HCT116 (cell line): ENCODE measurements at regions not wholly inside any gene's neighbourhood (a gene's known extent, or its start where the extent isn't known, plus 50 kb on each side); places are given as distances from the start of the nearest gene placed in this dataset.

Experiments
- ATAC-seq: fragments of 200-7000 bp; cut with Tn5 transposase; 2 replicates; pipeline ENCODE4 v1.9.1; 2020; ENCODE audit warnings: mild to moderate bottlenecking, moderate library complexity
- BruUV-seq: library from RNA; stranded (reverse); fragments of 400-500 nt; replicated peaks from 2 replicates; lab custom pipeline; 2021; lab: Mats Ljungman, UMichigan
- CTCF ChIA-PET: fragments of 300-600 bp; sonication (Branson Sonifier 250); formaldehyde crosslinking; loops from one replicate; lab custom pipeline; 2021; ENCODE audit warnings: antibody characterized with exemption; lab: Charles Lee
- POLR2A ChIA-PET: fragments of 300-600, 350-600 bp; sonication (Branson Sonifier 250); formaldehyde crosslinking; loops from one replicate; lab custom pipeline; 2021; ENCODE audit warnings: antibody characterized with exemption; lab: Charles Lee
- RAD21 ChIA-PET, 2 experiments: fragments of 300-600 bp; sonication (Branson Sonifier 250); formaldehyde crosslinking; loops; one replicate each; lab custom pipeline; 2023; ENCODE audit warnings: low total read pairs in 2 of 2; ENCODE audit not compliant: uncharacterized antibody in 2 of 2, unreplicated experiment in 2 of 2, low non-redundant PET in 1 of 2; lab: Charles Lee
- DNase-seq: peaks from one replicate; pipeline ENCODE4 v3.0.0-alpha.2; 2010; ENCODE audit warnings: low read depth, low spot score
- H2AFZ ChIP-seq: fragments of 200-600 bp; shearing (Covaris generic), sonication (generic); 2 replicates; pipeline ENCODE4 v1.6.1; 2017; ENCODE audit warnings: low read depth, mixed run types, mixed read lengths, antibody characterized with exemption, low read length; ENCODE audit not compliant: poor library complexity, severe bottlenecking
- H3K27ac ChIP-seq: 2 replicates; pipeline ENCODE4 v1.5.1; 2012; ENCODE audit warnings: low read depth, low read length
- H3K27me3 ChIP-seq: fragments of 200-600 bp; sonication (generic); 2 replicates; pipeline ENCODE4 v1.6.1; 2016; ENCODE audit warnings: mixed run types, low read length, mixed read lengths; ENCODE audit not compliant: insufficient read depth
- H3K36me3 ChIP-seq, 2 experiments: fragments of 200-500 bp in 1 of 2; fragments of 200-600 bp in 1 of 2; sonication (Bioruptor generic) in 1 of 2; sonication (generic) in 1 of 2; 2 replicates each; pipeline versions ENCODE4 v1.5.1 to v1.6.1; 2014 to 2016; ENCODE audit warnings: low read length in 2 of 2, inconsistent platforms in 1 of 2, mixed read lengths in 1 of 2, mixed run types in 1 of 2; ENCODE audit not compliant: insufficient read depth in 2 of 2, control insufficient read depth in 1 of 2
- H3K4me1 ChIP-seq, 2 experiments: fragments of 200-600 bp in 1 of 2; sonication (generic) in 1 of 2; 2 replicates each; pipeline versions ENCODE4 v1.5.1 to v1.6.1; 2012 to 2017; ENCODE audit warnings: low read length in 2 of 2, inconsistent platforms in 1 of 2, mild to moderate bottlenecking in 1 of 2, mixed read lengths in 1 of 2, mixed run types in 1 of 2, moderate library complexity in 1 of 2; ENCODE audit not compliant: insufficient read depth in 2 of 2, control insufficient read depth in 1 of 2
- H3K4me2 ChIP-seq: fragments of 200-600 bp; sonication (generic); 2 replicates; pipeline ENCODE4 v1.6.1; 2017; ENCODE audit warnings: mixed run types, low read length, mixed read lengths
- H3K4me3 ChIP-seq, 2 experiments: fragments of 200-600 bp in 1 of 2; sonication (generic) in 1 of 2; replicated peaks in 1 of 2; 2 replicates each; pipeline ENCODE4 v1.5.1; 2011 to 2016; ENCODE audit warnings: low read length in 2 of 2, control low read depth in 1 of 2, low read depth in 1 of 2, mild to moderate bottlenecking in 1 of 2, mixed read lengths in 1 of 2, mixed run types in 1 of 2
- H3K79me2 ChIP-seq: fragments of 200-600 bp; sonication (generic); 2 replicates; pipeline ENCODE4 v1.6.1; 2017; ENCODE audit warnings: mild to moderate bottlenecking, mixed run types, low read length, moderate library complexity, mixed read lengths; ENCODE audit not compliant: insufficient read depth
- H3K9ac ChIP-seq: fragments of 200-600 bp; sonication (generic); 2 replicates; pipeline ENCODE4 v1.6.1; 2016; ENCODE audit warnings: low read length, mixed read lengths
- H3K9me2 ChIP-seq: fragments of 200-600 bp; sonication (generic), shearing (Covaris generic); 2 replicates; pipeline ENCODE4 v1.6.1; 2017; ENCODE audit warnings: mixed run types, mild to moderate bottlenecking, moderate library complexity; ENCODE audit not compliant: insufficient read depth
- H3K9me3 ChIP-seq, 2 experiments: fragments of 200-500 bp in 1 of 2; fragments of 200-600 bp in 1 of 2; sonication (Bioruptor generic) in 1 of 2; sonication (generic) in 1 of 2; 2 replicates each; pipeline ENCODE4 v1.6.1; 2014 to 2017; ENCODE audit warnings: low read length in 2 of 2, mixed read lengths in 2 of 2, inconsistent platforms in 1 of 2, low read depth in 1 of 2, mild to moderate bottlenecking in 1 of 2, mixed run types in 1 of 2, moderate library complexity in 1 of 2; ENCODE audit not compliant: control insufficient read depth in 1 of 2, insufficient read depth in 1 of 2
- H4K20me1 ChIP-seq: fragments of 200-600 bp; sonication (generic), shearing (Covaris generic); 2 replicates; pipeline ENCODE4 v1.6.1; 2017; ENCODE audit warnings: mixed run types, mild to moderate bottlenecking, moderate library complexity; ENCODE audit not compliant: insufficient read depth
- CEBPB ChIP-seq: IDR thresholded peaks from 2 replicates; pipeline ENCODE4 v1.6.1; 2012; ENCODE audit warnings: low read depth
- EZH2phosphoT487 ChIP-seq: fragments of 200-600 bp; IDR thresholded peaks from 2 replicates; pipeline ENCODE4 v1.6.1; 2018; ENCODE audit warnings: antibody characterized with exemption, borderline replicate concordance
- JUND ChIP-seq: IDR thresholded peaks from 2 replicates; pipeline ENCODE4 v1.6.1; 2012
- SRF ChIP-seq: IDR thresholded peaks from 2 replicates; pipeline ENCODE4 v1.6.1; 2012; ENCODE audit warnings: low read depth
- TCF7L2 ChIP-seq: IDR thresholded peaks from 2 replicates; pipeline ENCODE4 v1.7.0; 2011; ENCODE audit warnings: borderline replicate concordance, inconsistent platforms; ENCODE audit not compliant: insufficient read depth, insufficient read length; ENCODE audit errors: extremely low read depth
- intact Hi-C: fragments of 100-400 bp; cut with micrococcal nuclease; formaldehyde crosslinking; loops from 2 replicates; pipeline ENCODE4 v1.10.0; 2022
- TF ChIP-seq, protein P1 (sequence below): IDR thresholded peaks from 2 replicates; pipeline ENCODE4 v1.6.1; 2012
- TF ChIP-seq, protein P2 (sequence below), 3 experiments: fragments of 200-600 bp in 1 of 3; sonication (generic) in 1 of 3; IDR thresholded peaks in 2 of 3; conservative IDR thresholded peaks in 1 of 3; 2 replicates each; pipeline ENCODE4 v1.5.1; 2012 to 2017; ENCODE audit warnings: low read depth in 2 of 3, low read length in 2 of 3, antibody characterized with exemption in 1 of 3, borderline replicate concordance in 1 of 3, control low read depth in 1 of 3, mild to moderate bottlenecking in 1 of 3, mixed read lengths in 1 of 3, mixed run types in 1 of 3, moderate library complexity in 1 of 3; ENCODE audit not compliant: insufficient read depth in 1 of 3

DNA sequence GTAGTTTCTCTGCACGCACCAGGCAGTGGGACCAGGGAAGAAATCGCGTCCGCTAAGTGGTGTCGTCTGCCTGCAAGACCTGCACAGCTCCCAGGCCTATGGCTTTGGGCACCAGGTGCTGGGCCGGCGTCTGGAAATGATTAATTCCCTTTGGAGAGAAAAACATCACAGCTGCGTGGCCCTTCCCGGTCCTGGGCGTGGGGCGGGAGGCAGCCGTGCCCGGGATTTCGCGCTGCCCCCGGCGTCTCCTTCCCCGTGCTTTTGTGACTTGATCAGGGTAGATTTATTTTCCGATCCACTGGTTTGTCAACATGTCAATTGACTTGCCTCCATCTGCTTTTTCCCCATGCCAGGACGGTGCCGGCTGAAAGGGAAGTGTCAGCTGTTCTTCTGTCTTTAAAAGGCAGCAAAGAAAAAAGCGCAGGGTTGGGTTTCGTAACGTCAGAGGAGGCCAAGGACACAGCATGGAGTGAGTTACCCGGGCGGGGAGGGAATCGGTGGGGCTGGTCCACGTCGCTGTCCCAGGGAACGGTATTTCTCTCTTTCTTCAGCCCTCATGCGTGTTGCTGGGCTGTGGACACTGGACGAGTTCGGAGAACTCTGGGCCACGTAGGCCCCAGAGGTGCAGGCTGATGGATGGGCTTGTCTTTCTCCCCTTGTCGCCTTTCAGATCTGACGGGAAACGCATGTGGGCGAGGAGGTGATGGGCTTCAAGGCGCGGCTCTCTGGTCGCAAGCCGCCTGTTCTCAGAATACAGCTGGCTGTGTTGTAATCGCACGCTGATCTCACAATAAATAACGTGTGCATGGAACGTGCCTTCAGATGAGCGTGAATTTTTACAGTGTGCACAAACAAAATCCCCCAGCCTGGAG lies 188.1 kb upstream of the ZNF469 start:
- H3K4me1 ChIP-seq: peaks cover 0 to 5% of the 10 kb centered on the region in 2 experiments; a peak in 1 of 4 replicates
- H4K20me1 ChIP-seq: no peaks in the 10 kb centered on the region
- intact Hi-C loops: loop anchor here (1.0 kb wide), 2 partner anchors 93 to 243 kb away; no protein-coding TSS in a partner anchor
- no peaks in the 10 kb centered on the region for H3K27me3 ChIP-seq
- ChIA-PET CTCF (interaction anchor here (1.4 to 3.4 kb wide), 2 partner anchors 92 to 243 kb away, joined by 4 to 9 read pairs; no protein-coding TSS in a partner anchor), RAD21 (no interaction called here), POLR2A (no interaction called here)
- no peak overlapping the region for H3K9ac ChIP-seq
- no peak overlapping the region for H3K4me3 ChIP-seq
- peak; percentile 49 for ATAC-seq
- H2AFZ ChIP-seq: no peak overlapping the region
- H3K36me3 ChIP-seq: no peaks in the 10 kb centered on the region
- H3K9me2 ChIP-seq: no peaks in the 10 kb centered on the region
- BruUV-seq: no TSS peak
- peak overlapping the region; percentile 27; the same call in 1 of the 2 replicates for H3K4me2 ChIP-seq
- no peaks in the 10 kb centered on the region for H3K79me2 ChIP-seq
- H3K9me3 ChIP-seq: no peaks in the 10 kb centered on the region
- TF ChIP-seq SRF (no peak), CEBPB (no peak), TCF7L2 (no peak), JUND (no peak), EZH2phosphoT487 (no peak)
- TF ChIP-seq, protein P1, sequence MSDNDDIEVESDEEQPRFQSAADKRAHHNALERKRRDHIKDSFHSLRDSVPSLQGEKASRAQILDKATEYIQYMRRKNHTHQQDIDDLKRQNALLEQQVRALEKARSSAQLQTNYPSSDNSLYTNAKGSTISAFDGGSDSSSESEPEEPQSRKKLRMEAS: no peak
- TF ChIP-seq, protein P2, sequence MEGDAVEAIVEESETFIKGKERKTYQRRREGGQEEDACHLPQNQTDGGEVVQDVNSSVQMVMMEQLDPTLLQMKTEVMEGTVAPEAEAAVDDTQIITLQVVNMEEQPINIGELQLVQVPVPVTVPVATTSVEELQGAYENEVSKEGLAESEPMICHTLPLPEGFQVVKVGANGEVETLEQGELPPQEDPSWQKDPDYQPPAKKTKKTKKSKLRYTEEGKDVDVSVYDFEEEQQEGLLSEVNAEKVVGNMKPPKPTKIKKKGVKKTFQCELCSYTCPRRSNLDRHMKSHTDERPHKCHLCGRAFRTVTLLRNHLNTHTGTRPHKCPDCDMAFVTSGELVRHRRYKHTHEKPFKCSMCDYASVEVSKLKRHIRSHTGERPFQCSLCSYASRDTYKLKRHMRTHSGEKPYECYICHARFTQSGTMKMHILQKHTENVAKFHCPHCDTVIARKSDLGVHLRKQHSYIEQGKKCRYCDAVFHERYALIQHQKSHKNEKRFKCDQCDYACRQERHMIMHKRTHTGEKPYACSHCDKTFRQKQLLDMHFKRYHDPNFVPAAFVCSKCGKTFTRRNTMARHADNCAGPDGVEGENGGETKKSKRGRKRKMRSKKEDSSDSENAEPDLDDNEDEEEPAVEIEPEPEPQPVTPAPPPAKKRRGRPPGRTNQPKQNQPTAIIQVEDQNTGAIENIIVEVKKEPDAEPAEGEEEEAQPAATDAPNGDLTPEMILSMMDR (IDR thresholded peaks at IDR 0.05 in 2 of 3, conservative IDR thresholded peaks at IDR 0.05 in 1 of 3; ENCODE audit: borderline replicate concordance in 1 of 3, insufficient read depth in 1 of 3, low read depth in 2 of 3, low read length in 2 of 3): peak in 1 of 3 experiments; percentile 19; a peak in 1 of 6 replicates
- TF ChIP-seq, all 23 proteins: peak for 1
- DNase-seq: no peak
- no peak overlapping the region for H3K27ac ChIP-seq
